Stimulated activated naive CD8-positive, alpha-beta T cell treated with anti-CD3 and anti-CD28 coated beads, Interleukin-15, Interleukin-2, amounts not matched to agents 100 ng/mL and 50 ng/mL, for 24 hours (primary cell): ENCODE measurements at regions not wholly inside any gene's neighbourhood (a gene's known extent, or its start where the extent isn't known, plus 50 kb on each side); places are given as distances from the start of the nearest gene placed in this dataset.

ENCODE experiments used
- H3K27ac Mint-ChIP-seq: one replicate; pipeline ENCODE4 v1.8.0; 2021; ENCODE audit warnings: mild to moderate bottlenecking, mixed read lengths
- H3K27me3 Mint-ChIP-seq: one replicate; pipeline ENCODE4 v1.8.0; 2021; ENCODE audit warnings: mixed read lengths
- H3K36me3 Mint-ChIP-seq: one replicate; pipeline ENCODE4 v1.8.0; 2021; ENCODE audit warnings: low read depth, mixed read lengths
- H3K4me1 Mint-ChIP-seq: one replicate; pipeline ENCODE4 v1.8.0; 2021; ENCODE audit warnings: low read depth, mixed read lengths
- H3K4me3 Mint-ChIP-seq: one replicate; pipeline ENCODE4 v1.8.0; 2021; ENCODE audit warnings: mild to moderate bottlenecking, mixed read lengths
- H3K9me3 Mint-ChIP-seq: one replicate; pipeline ENCODE4 v1.8.0; 2021; ENCODE audit warnings: mixed read lengths

GRCh38 chr1:94741510-94741909 is 78.6 kb upstream of the SLC44A3 start:
- H3K4me3 Mint-ChIP-seq, result no peak overlapping the region
- peaks cover 36% of the 10 kb centered on the region for H3K27me3 Mint-ChIP-seq
- peaks cover 4% of the 10 kb centered on the region for H3K9me3 Mint-ChIP-seq
- H3K27ac Mint-ChIP-seq, result no peak overlapping the region
- H3K36me3 Mint-ChIP-seq, result no peaks in the 10 kb centered on the region
- no peaks in the 10 kb centered on the region for H3K4me1 Mint-ChIP-seq

- Mint-ChIP-seq H3K4me1 (peaks cover 8% of the 10 kb centered on the region), H3K36me3 (no peaks in the 10 kb centered on the region), H3K27ac (no peak overlapping the region), H3K27me3 (peaks cover 28% of the 10 kb centered on the region), H3K4me3 (no peak overlapping the region), H3K9me3 (no peaks in the 10 kb centered on the region)
These were observed 80.6 kb upstream of the SLC44A3 start for GRCh38 chr1:94739521-94740061.

GRCh38 chr1:94738371-94738770 is 81.8 kb upstream of the SLC44A3 start:
- H3K27me3 Mint-ChIP-seq, result peaks cover 27% of the 10 kb centered on the region

GRCh38 chr1:94737124-94737998 is 82.8 kb upstream of the SLC44A3 start:
- H3K4me3 Mint-ChIP-seq, result no peak overlapping the region
- H3K27me3 Mint-ChIP-seq, result peaks cover 33% of the 10 kb centered on the region
- no peaks in the 10 kb centered on the region for H3K9me3 Mint-ChIP-seq
- H3K4me1 Mint-ChIP-seq, result peaks cover 8% of the 10 kb centered on the region
- H3K36me3 Mint-ChIP-seq, result no peaks in the 10 kb centered on the region
- H3K27ac Mint-ChIP-seq, result no peak overlapping the region

More at GRCh38 chr1:94738371-94738770, 81.8 kb upstream of the SLC44A3 start:
- no peaks in the 10 kb centered on the region for H3K9me3 Mint-ChIP-seq
- H3K4me1 Mint-ChIP-seq, result peaks cover 8% of the 10 kb centered on the region
- H3K4me3 Mint-ChIP-seq, result no peak overlapping the region
- H3K27ac Mint-ChIP-seq, result no peak overlapping the region
- no peaks in the 10 kb centered on the region for H3K36me3 Mint-ChIP-seq

GRCh38 chr1:94736549-94736948 is 83.6 kb upstream of the SLC44A3 start:
- H3K36me3 Mint-ChIP-seq, result no peaks in the 10 kb centered on the region

GRCh38 chr1:94736073-94736472 is 84.1 kb upstream of the SLC44A3 start:
- no peaks in the 10 kb centered on the region for H3K9me3 Mint-ChIP-seq
- H3K27me3 Mint-ChIP-seq, result peaks cover 41% of the 10 kb centered on the region
- H3K4me1 Mint-ChIP-seq, result peaks cover 8% of the 10 kb centered on the region
- H3K27ac Mint-ChIP-seq, result no peak overlapping the region
- no peak overlapping the region for H3K4me3 Mint-ChIP-seq
- H3K36me3 Mint-ChIP-seq, result no peaks in the 10 kb centered on the region

More at GRCh38 chr1:94736549-94736948, 83.6 kb upstream of the SLC44A3 start:
- no peak overlapping the region for H3K27ac Mint-ChIP-seq
- no peaks in the 10 kb centered on the region for H3K9me3 Mint-ChIP-seq
- H3K27me3 Mint-ChIP-seq, result peaks cover 39% of the 10 kb centered on the region
- H3K4me3 Mint-ChIP-seq, result no peak overlapping the region
- H3K4me1 Mint-ChIP-seq, result peaks cover 8% of the 10 kb centered on the region

GRCh38 chr1:94734963-94735901 is 84.9 kb upstream of the SLC44A3 start:
- H3K27ac Mint-ChIP-seq, result no peak overlapping the region
- no peak overlapping the region for H3K4me3 Mint-ChIP-seq
- H3K27me3 Mint-ChIP-seq, result peaks cover 39% of the 10 kb centered on the region
- no peaks in the 10 kb centered on the region for H3K9me3 Mint-ChIP-seq
- no peaks in the 10 kb centered on the region for H3K36me3 Mint-ChIP-seq
- H3K4me1 Mint-ChIP-seq, result peaks cover 8% of the 10 kb centered on the region

- Mint-ChIP-seq H3K4me1 (peaks cover 8% of the 10 kb centered on the region), H3K27ac (no peak overlapping the region), H3K36me3 (no peaks in the 10 kb centered on the region), H3K9me3 (no peaks in the 10 kb centered on the region), H3K27me3 (peaks cover 23% of the 10 kb centered on the region), H3K4me3 (no peak overlapping the region)
These were observed 88.3 kb upstream of the SLC44A3 start for GRCh38 chr1:94731891-94732290.

- Mint-ChIP-seq H3K36me3 (no peaks in the 10 kb centered on the region), H3K4me3 (no peak overlapping the region), H3K27me3 (peaks cover 22% of the 10 kb centered on the region), H3K9me3 (no peaks in the 10 kb centered on the region), H3K27ac (no peak overlapping the region), H3K4me1 (peaks cover 3% of the 10 kb centered on the region)
These were observed 89.7 kb upstream of the SLC44A3 start for GRCh38 chr1:94730450-94730849.

GRCh38 chr1:94729267-94729666 is 90.9 kb upstream of the SLC44A3 start:
- no peaks in the 10 kb centered on the region for H3K36me3 Mint-ChIP-seq
- no peaks in the 10 kb centered on the region for H3K9me3 Mint-ChIP-seq
- H3K27ac Mint-ChIP-seq, result no peak overlapping the region
- peaks cover 22% of the 10 kb centered on the region for H3K27me3 Mint-ChIP-seq
- no peak overlapping the region for H3K4me3 Mint-ChIP-seq
- no peaks in the 10 kb centered on the region for H3K4me1 Mint-ChIP-seq

- Mint-ChIP-seq H3K27me3 (peaks cover 17% of the 10 kb centered on the region), H3K36me3 (no peaks in the 10 kb centered on the region), H3K4me1 (no peaks in the 10 kb centered on the region), H3K4me3 (no peak overlapping the region), H3K9me3 (no peaks in the 10 kb centered on the region), H3K27ac (no peak overlapping the region)
These were observed 92.1 kb upstream of the SLC44A3 start for GRCh38 chr1:94727846-94728715.

- H3K36me3 Mint-ChIP-seq, result no peaks in the 10 kb centered on the region
- H3K4me1 Mint-ChIP-seq, result no peaks in the 10 kb centered on the region
- H3K27me3 Mint-ChIP-seq, result peaks cover 15% of the 10 kb centered on the region
- no peaks in the 10 kb centered on the region for H3K9me3 Mint-ChIP-seq
- no peak overlapping the region for H3K27ac Mint-ChIP-seq
- H3K4me3 Mint-ChIP-seq, result no peak overlapping the region
These were observed 93.0 kb upstream of the SLC44A3 start for GRCh38 chr1:94726981-94727685.

GRCh38 chr1:94725566-94725965 is 94.6 kb upstream of the SLC44A3 start:
- no peak overlapping the region for H3K4me3 Mint-ChIP-seq
- H3K27me3 Mint-ChIP-seq, result peaks cover 21% of the 10 kb centered on the region
- H3K4me1 Mint-ChIP-seq, result peaks cover under 1% of the 10 kb centered on the region
- H3K9me3 Mint-ChIP-seq, result no peaks in the 10 kb centered on the region
- H3K36me3 Mint-ChIP-seq, result no peaks in the 10 kb centered on the region
- no peak overlapping the region for H3K27ac Mint-ChIP-seq

GRCh38 chr1:94723894-94724293 is 96.3 kb upstream of the SLC44A3 start:
- Mint-ChIP-seq H3K36me3 (no peaks in the 10 kb centered on the region), H3K4me3 (no peak overlapping the region), H3K27ac (no peak overlapping the region), H3K9me3 (no peaks in the 10 kb centered on the region), H3K27me3 (peaks cover 17% of the 10 kb centered on the region), H3K4me1 (peaks cover 6% of the 10 kb centered on the region)
